HepG2 (cell line): ENCODE measurements at regions not wholly inside any gene's neighbourhood (a gene's known extent, or its start where the extent isn't known, plus 50 kb on each side); places are given as distances from the start of the nearest gene placed in this dataset.

Experiments
- ATAC-seq: fragments of 200-7000 bp; cut with Tn5 transposase; 3 replicates; pipeline ENCODE4 v1.9.1; 2020; ENCODE audit warnings: mild to moderate bottlenecking, moderate library complexity
- BruUV-seq: library from RNA; stranded (reverse); fragments of 400-500 nt; replicated peaks from 2 replicates; lab custom pipeline; 2021; lab: Mats Ljungman, UMichigan
- CTCF ChIA-PET: fragments of 300-600 bp; formaldehyde crosslinking; extraction: SDS; loops from one replicate; lab custom pipeline; 2021; ENCODE audit warnings: low total read pairs, inconsistent platforms, low intra/inter-chr PET ratio; lab: Yijun Ruan, JAX
- POLR2A ChIA-PET: fragments of 350-600 bp; sonication (Branson Sonifier 250); formaldehyde crosslinking; loops from one replicate; lab custom pipeline; 2020; ENCODE audit warnings: antibody characterized with exemption, inconsistent platforms; lab: Yijun Ruan, JAX
- DNase-seq: peaks from one replicate; pipeline ENCODE4 v3.0.0-alpha.2; 2015; ENCODE audit warnings: low spot score
- FAIRE-seq: peaks from 3 replicates; lab custom pipeline; 2011; peaks lifted over from hg19 to GRCh38; lab: Jason Lieb, UNC
- H2AFZ ChIP-seq: one replicate; pipeline ENCODE4 v1.6.1; 2011; ENCODE audit warnings: low read length, inconsistent platforms
- H3K27ac ChIP-seq: fragments of 300-600 bp; 3 replicates; pipeline ENCODE4 v1.8.0; 2011; ENCODE audit warnings: mixed run types, mild to moderate bottlenecking, mixed read lengths, low read length, inconsistent platforms; ENCODE audit not compliant: insufficient read depth; ENCODE audit errors: extremely low read length
- H3K27me3 ChIP-seq, 2 experiments: fragments of 200-600 bp in 1 of 2; 2 replicates in 1 of 2; 3 replicates in 1 of 2; pipeline versions ENCODE4 v1.6.0 to v1.8.0; 2011; ENCODE audit warnings: low read length in 2 of 2, mild to moderate bottlenecking in 2 of 2, moderate library complexity in 2 of 2, inconsistent platforms in 1 of 2; ENCODE audit not compliant: insufficient read depth in 2 of 2, control insufficient read depth in 1 of 2
- H3K36me3 ChIP-seq, 2 experiments: fragments of 200-600 bp in 1 of 2; replicated peaks in 1 of 2; 2 replicates in 1 of 2; 3 replicates in 1 of 2; pipeline versions ENCODE4 v1.5.1 to v1.8.0; 2011; ENCODE audit warnings: low read length in 2 of 2, inconsistent platforms in 1 of 2; ENCODE audit not compliant: insufficient read depth in 2 of 2, control insufficient read depth in 1 of 2
- H3K4me1 ChIP-seq: 2 replicates; pipeline ENCODE4 v1.5.1; 2012; ENCODE audit warnings: low read length, inconsistent platforms; ENCODE audit not compliant: insufficient read depth
- H3K4me2 ChIP-seq: 2 replicates; pipeline ENCODE4 v1.6.0; 2011; ENCODE audit warnings: low read depth, low read length, inconsistent platforms
- H3K4me3 ChIP-seq, 3 experiments: fragments of 200-600 bp in 1 of 3; sonication (generic), shearing (Covaris generic) in 1 of 3; replicated peaks in 1 of 3; 2 replicates each; pipeline ENCODE4 v1.5.1; 2011 to 2016; ENCODE audit warnings: low read length in 3 of 3, inconsistent platforms in 2 of 3, low read depth in 2 of 3, mild to moderate bottlenecking in 2 of 3, control low read depth in 1 of 3, mixed read lengths in 1 of 3; ENCODE audit not compliant: insufficient read depth in 1 of 3
- H3K79me2 ChIP-seq: one replicate; pipeline ENCODE4 v1.6.1; 2011; ENCODE audit warnings: low read length, inconsistent platforms; ENCODE audit not compliant: insufficient read depth
- H3K9ac ChIP-seq: 2 replicates; pipeline ENCODE4 v1.6.0; 2011; ENCODE audit warnings: mild to moderate bottlenecking, low read depth, low read length, inconsistent platforms; ENCODE audit not compliant: insufficient read depth
- H3K9me3 ChIP-seq: 2 replicates; pipeline ENCODE4 v1.5.1; 2012; ENCODE audit warnings: mild to moderate bottlenecking, low read length
- H4K20me1 ChIP-seq: 2 replicates; pipeline ENCODE4 v1.6.0; 2011; ENCODE audit warnings: inconsistent platforms, mild to moderate bottlenecking, low read length, moderate library complexity; ENCODE audit not compliant: insufficient read depth
- GABPA ChIP-seq, 2 experiments: IDR thresholded peaks; 2 replicates each; pipeline ENCODE4 v1.6.1; 2011 to 2016; ENCODE audit warnings: low read depth in 2 of 2, low read length in 1 of 2, missing biosample characterization in 1 of 2, missing genetic modification characterization in 1 of 2
- HNRNPH1 ChIP-seq: fragments of 200-400 bp; formaldehyde crosslinking; optimal IDR thresholded peaks from 2 replicates; pipeline ENCODE3; 2017; ENCODE audit warnings: mild to moderate bottlenecking, low read depth, low read length
- HOXD1 ChIP-seq: sonication (generic); formaldehyde crosslinking; IDR thresholded peaks from 2 replicates; pipeline ENCODE4 v1.5.0; 2020; ENCODE audit warnings: missing genetic modification reagents
- KLF6 ChIP-seq: IDR thresholded peaks from 2 replicates; pipeline ENCODE4 v1.8.0; 2016; ENCODE audit warnings: missing biosample characterization, missing genetic modification reagents
- MYNN ChIP-seq: sonication (generic); formaldehyde crosslinking; IDR thresholded peaks from 2 replicates; pipeline ENCODE4 v1.4.0; 2020; ENCODE audit warnings: mild to moderate bottlenecking, low read depth, missing genetic modification reagents
- RARG ChIP-seq: sonication (generic); formaldehyde crosslinking; IDR thresholded peaks from 2 replicates; pipeline ENCODE4 v1.4.0; 2020; ENCODE audit warnings: low read depth, mild to moderate bottlenecking, missing genetic modification reagents
- RORA ChIP-seq: sonication (generic); formaldehyde crosslinking; IDR thresholded peaks from 2 replicates; pipeline ENCODE4 v1.5.0; 2020; ENCODE audit warnings: mild to moderate bottlenecking, missing genetic modification reagents, moderate library complexity
- SOX5 ChIP-seq: IDR thresholded peaks from 2 replicates; pipeline ENCODE4 v1.6.1; 2016; ENCODE audit warnings: borderline replicate concordance
- SP4 ChIP-seq: sonication (generic); formaldehyde crosslinking; IDR thresholded peaks from 2 replicates; pipeline ENCODE4 v1.8.1; 2023; ENCODE audit warnings: mild to moderate bottlenecking, missing genetic modification reagents
- SSRP1 ChIP-seq: IDR thresholded peaks from 2 replicates; pipeline ENCODE4 v1.6.1; 2016; ENCODE audit warnings: control low read depth
- ZNF230 ChIP-seq: sonication (generic); formaldehyde crosslinking; IDR thresholded peaks from 2 replicates; pipeline ENCODE4 v1.4.0; 2020; ENCODE audit warnings: mild to moderate bottlenecking, missing genetic modification reagents
- ZNF468 ChIP-seq: sonication (generic); formaldehyde crosslinking; IDR thresholded peaks from 2 replicates; pipeline ENCODE4 v1.8.0; 2022; ENCODE audit warnings: mild to moderate bottlenecking, moderate library complexity, missing genetic modification reagents
- ZNF768 ChIP-seq: sonication (generic); formaldehyde crosslinking; IDR thresholded peaks from 2 replicates; pipeline ENCODE4 v1.4.0; 2020; ENCODE audit warnings: missing genetic modification reagents
- WGBS: methylation state at CpG from one replicate; pipeline ENCODE4 v1.1.6; 2017; ENCODE audit warnings: low lambda C conversion rate; 5-methylcytosine and 5-hydroxymethylcytosine counted together
- in situ Hi-C: cut with HindIII; loops from 2 replicates; pipeline ENCODE4 v1.10.0; 2017; ENCODE audit warnings: low pct_unique_long_range_greater_than_20kb; ENCODE audit not compliant: extremely low pct_ligation_motif_present
- intact Hi-C: fragments of 100-400 bp; cut with micrococcal nuclease; formaldehyde crosslinking; loops from one replicate; pipeline ENCODE4 v1.10.0; 2022; ENCODE audit not compliant: unreplicated experiment
- TF ChIP-seq, protein P1 (sequence below): sonication (generic); formaldehyde crosslinking; IDR thresholded peaks from 2 replicates; pipeline ENCODE4 v1.4.0; 2020; ENCODE audit warnings: missing genetic modification reagents
- TF ChIP-seq, protein P2 (sequence below): sonication (generic); formaldehyde crosslinking; IDR thresholded peaks from 2 replicates; pipeline ENCODE4 v1.8.1; 2023; ENCODE audit warnings: missing genetic modification reagents, inconsistent platforms, borderline replicate concordance
- TF ChIP-seq, protein P3 (sequence below): IDR thresholded peaks from 2 replicates; pipeline ENCODE4 v1.6.1; 2012; ENCODE audit warnings: inconsistent platforms
- TF ChIP-seq, protein P4 (sequence below): sonication (generic); formaldehyde crosslinking; IDR thresholded peaks from 2 replicates; pipeline ENCODE4 v1.4.0; 2020; ENCODE audit warnings: mild to moderate bottlenecking, missing genetic modification reagents

DNA sequence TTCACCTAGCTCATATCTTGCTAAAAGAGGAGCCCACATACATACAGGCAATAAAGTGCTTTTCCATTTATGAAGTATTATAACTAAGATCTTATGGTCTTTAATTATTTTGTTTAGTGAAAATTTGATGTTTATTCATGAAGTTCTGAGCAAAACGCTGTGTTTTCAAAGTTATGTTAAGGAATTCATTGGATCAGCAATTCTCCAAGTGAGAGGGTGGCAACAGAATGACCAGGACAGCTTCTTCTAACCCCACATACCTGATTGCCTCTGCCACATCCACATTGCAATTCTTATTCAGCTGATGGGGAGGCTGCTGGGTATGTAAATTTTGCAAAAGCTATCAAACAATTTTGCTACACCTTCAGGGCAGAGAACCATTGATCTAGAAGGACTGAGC lies 116.8 kb downstream of the OGFRL1 start:
- in situ Hi-C loops (no loop called here), intact Hi-C loops (no loop called here)
- ChIA-PET CTCF (no interaction called here), POLR2A (no interaction called here)
- Histone ChIP-seq H3K4me1 (peaks cover 24% of the 10 kb centered on the region), H3K4me3 (no peak overlapping the region), H4K20me1 (no peaks in the 10 kb centered on the region), H3K36me3 (no peaks in the 10 kb centered on the region), H3K27ac (no peak overlapping the region), H2AFZ (no peak overlapping the region), H3K79me2 (no peaks in the 10 kb centered on the region), H3K27me3 (no peaks in the 10 kb centered on the region; a peak in 1 of 5 replicates), H3K9ac (no peak overlapping the region), H3K9me3 (no peaks in the 10 kb centered on the region), H3K4me2 (no peak overlapping the region)
- ATAC-seq, result no peak
- TF ChIP-seq ZNF468, result no peak
- TF ChIP-seq RORA (CRISPR knock-in tag), result no peak
- TF ChIP-seq SP4, result no peak
- TF ChIP-seq ZNF768, result no peak
- no peak for TF ChIP-seq HNRNPH1
- no peak for TF ChIP-seq GABPA (IDR thresholded peaks at IDR 0.05; ENCODE audit: low read depth, low read length)
- TF ChIP-seq GABPA (CRISPR knock-in tag; IDR thresholded peaks at IDR 0.05; ENCODE audit: low read depth), result no peak
- TF ChIP-seq SOX5 (CRISPR knock-in tag), result no peak
- TF ChIP-seq, protein P1, sequence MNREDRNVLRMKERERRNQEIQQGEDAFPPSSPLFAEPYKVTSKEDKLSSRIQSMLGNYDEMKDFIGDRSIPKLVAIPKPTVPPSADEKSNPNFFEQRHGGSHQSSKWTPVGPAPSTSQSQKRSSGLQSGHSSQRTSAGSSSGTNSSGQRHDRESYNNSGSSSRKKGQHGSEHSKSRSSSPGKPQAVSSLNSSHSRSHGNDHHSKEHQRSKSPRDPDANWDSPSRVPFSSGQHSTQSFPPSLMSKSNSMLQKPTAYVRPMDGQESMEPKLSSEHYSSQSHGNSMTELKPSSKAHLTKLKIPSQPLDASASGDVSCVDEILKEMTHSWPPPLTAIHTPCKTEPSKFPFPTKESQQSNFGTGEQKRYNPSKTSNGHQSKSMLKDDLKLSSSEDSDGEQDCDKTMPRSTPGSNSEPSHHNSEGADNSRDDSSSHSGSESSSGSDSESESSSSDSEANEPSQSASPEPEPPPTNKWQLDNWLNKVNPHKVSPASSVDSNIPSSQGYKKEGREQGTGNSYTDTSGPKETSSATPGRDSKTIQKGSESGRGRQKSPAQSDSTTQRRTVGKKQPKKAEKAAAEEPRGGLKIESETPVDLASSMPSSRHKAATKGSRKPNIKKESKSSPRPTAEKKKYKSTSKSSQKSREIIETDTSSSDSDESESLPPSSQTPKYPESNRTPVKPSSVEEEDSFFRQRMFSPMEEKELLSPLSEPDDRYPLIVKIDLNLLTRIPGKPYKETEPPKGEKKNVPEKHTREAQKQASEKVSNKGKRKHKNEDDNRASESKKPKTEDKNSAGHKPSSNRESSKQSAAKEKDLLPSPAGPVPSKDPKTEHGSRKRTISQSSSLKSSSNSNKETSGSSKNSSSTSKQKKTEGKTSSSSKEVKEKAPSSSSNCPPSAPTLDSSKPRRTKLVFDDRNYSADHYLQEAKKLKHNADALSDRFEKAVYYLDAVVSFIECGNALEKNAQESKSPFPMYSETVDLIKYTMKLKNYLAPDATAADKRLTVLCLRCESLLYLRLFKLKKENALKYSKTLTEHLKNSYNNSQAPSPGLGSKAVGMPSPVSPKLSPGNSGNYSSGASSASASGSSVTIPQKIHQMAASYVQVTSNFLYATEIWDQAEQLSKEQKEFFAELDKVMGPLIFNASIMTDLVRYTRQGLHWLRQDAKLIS (CRISPR knock-in tag), result no peak
- TF ChIP-seq, protein P2, sequence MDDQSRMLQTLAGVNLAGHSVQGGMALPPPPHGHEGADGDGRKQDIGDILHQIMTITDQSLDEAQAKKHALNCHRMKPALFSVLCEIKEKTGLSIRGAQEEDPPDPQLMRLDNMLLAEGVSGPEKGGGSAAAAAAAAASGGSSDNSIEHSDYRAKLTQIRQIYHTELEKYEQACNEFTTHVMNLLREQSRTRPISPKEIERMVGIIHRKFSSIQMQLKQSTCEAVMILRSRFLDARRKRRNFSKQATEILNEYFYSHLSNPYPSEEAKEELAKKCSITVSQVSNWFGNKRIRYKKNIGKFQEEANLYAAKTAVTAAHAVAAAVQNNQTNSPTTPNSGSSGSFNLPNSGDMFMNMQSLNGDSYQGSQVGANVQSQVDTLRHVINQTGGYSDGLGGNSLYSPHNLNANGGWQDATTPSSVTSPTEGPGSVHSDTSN (CRISPR knock-in tag), result no peak
- TF ChIP-seq, protein P3, sequence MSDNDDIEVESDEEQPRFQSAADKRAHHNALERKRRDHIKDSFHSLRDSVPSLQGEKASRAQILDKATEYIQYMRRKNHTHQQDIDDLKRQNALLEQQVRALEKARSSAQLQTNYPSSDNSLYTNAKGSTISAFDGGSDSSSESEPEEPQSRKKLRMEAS, result no peak
- no peak for TF ChIP-seq SSRP1
- TF ChIP-seq, protein P4, sequence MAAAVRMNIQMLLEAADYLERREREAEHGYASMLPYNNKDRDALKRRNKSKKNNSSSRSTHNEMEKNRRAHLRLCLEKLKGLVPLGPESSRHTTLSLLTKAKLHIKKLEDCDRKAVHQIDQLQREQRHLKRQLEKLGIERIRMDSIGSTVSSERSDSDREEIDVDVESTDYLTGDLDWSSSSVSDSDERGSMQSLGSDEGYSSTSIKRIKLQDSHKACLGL (CRISPR knock-in tag), result no peak
- no peak for TF ChIP-seq RARG (CRISPR knock-in tag)
- no peak for TF ChIP-seq MYNN (CRISPR knock-in tag)
- TF ChIP-seq HOXD1 (CRISPR knock-in tag), result no peak
- no peak for TF ChIP-seq KLF6 (CRISPR knock-in tag)
- TF ChIP-seq ZNF230 (CRISPR knock-in tag), result no peak
- FAIRE-seq, result no peak
- 83% methylated on average over 1 of the region's 1 CpG for WGBS
- no TSS peak for BruUV-seq
- DNase-seq, result no peak
